Panc1 (cell line): ENCODE measurements at regions not wholly inside any gene's neighbourhood (a gene's known extent, or its start where the extent isn't known, plus 50 kb on each side); places are given as distances from the start of the nearest gene placed in this dataset.
"Not testable (repeated sequence)": the region's sequence is repeated elsewhere in the genome, so short reads cannot be mapped to it uniquely, and the experiment has no call there.

Experiments used
- ATAC-seq: fragments of 200-7000 bp; cut with Tn5 transposase; 2 replicates; pipeline ENCODE4 v1.9.1; 2020; ENCODE audit warnings: mild to moderate bottlenecking, moderate library complexity
- BruUV-seq: library from RNA; stranded (reverse); fragments of 400-500 nt; replicated peaks from 2 replicates; lab custom pipeline; 2021; lab: Mats Ljungman, UMichigan
- CTCF ChIA-PET: fragments of 300-600 bp; sonication (Branson Sonifier 250); formaldehyde crosslinking; loops from one replicate; lab custom pipeline; 2022; ENCODE audit warnings: antibody characterized with exemption; lab: Charles Lee
- POLR2A ChIA-PET: fragments of 300-600 bp; sonication (Branson Sonifier 250); formaldehyde crosslinking; loops from one replicate; lab custom pipeline; 2022; ENCODE audit warnings: antibody characterized with exemption; lab: Charles Lee
- DNase-seq: peaks from one replicate; pipeline ENCODE4 v3.0.0-alpha.2; 2010; ENCODE audit warnings: low read depth, low spot score
- H3K27ac ChIP-seq: 2 replicates; pipeline ENCODE4 v1.5.1; 2011; ENCODE audit warnings: mild to moderate bottlenecking, low read length, inconsistent platforms
- H3K27me3 ChIP-seq: fragments of 200-500 bp; sonication (Bioruptor generic); 2 replicates; pipeline ENCODE4 v1.6.0; 2014; ENCODE audit warnings: low read length, inconsistent platforms; ENCODE audit not compliant: control insufficient read depth, insufficient read depth
- H3K36me3 ChIP-seq: fragments of 200-500 bp; sonication (Bioruptor generic); 2 replicates; pipeline ENCODE4 v1.5.1; 2014; ENCODE audit warnings: inconsistent platforms, mild to moderate bottlenecking, low read length, moderate library complexity; ENCODE audit not compliant: control insufficient read depth, insufficient read depth
- H3K4me1 ChIP-seq: 2 replicates; pipeline ENCODE4 v1.5.1; 2011; ENCODE audit warnings: inconsistent platforms, mild to moderate bottlenecking, low read length, moderate library complexity; ENCODE audit not compliant: control insufficient read depth, insufficient read depth
- H3K4me3 ChIP-seq, 2 experiments: 2 replicates each; pipeline ENCODE4 v1.5.1; 2011 to 2012; ENCODE audit warnings: low read depth in 2 of 2, low read length in 2 of 2, mild to moderate bottlenecking in 2 of 2, inconsistent platforms in 1 of 2, moderate library complexity in 1 of 2
- H3K9me3 ChIP-seq: fragments of 200-500 bp; sonication (Bioruptor generic); 2 replicates; pipeline ENCODE4 v1.5.1; 2014; ENCODE audit warnings: low read depth, mild to moderate bottlenecking, inconsistent platforms, low read length, moderate library complexity; ENCODE audit not compliant: control insufficient read depth, insufficient read depth
- POLR2AphosphoS5 ChIP-seq: IDR thresholded peaks from 2 replicates; pipeline ENCODE4 v1.6.1; 2012; ENCODE audit warnings: mild to moderate bottlenecking, low read depth, low read length, moderate library complexity
- SIN3A ChIP-seq: IDR thresholded peaks from 2 replicates; pipeline ENCODE4 v1.6.1; 2012; ENCODE audit warnings: low read depth, mild to moderate bottlenecking, low read length, moderate library complexity, borderline replicate concordance; ENCODE audit not compliant: insufficient read depth
- TCF7L2 ChIP-seq: IDR thresholded peaks from 2 replicates; pipeline ENCODE4 v1.6.1; 2011; ENCODE audit warnings: mild to moderate bottlenecking, low read depth, low read length, inconsistent platforms
- in situ Hi-C: cut with HindIII; loops from 2 replicates; pipeline ENCODE4 v1.10.0; 2016; ENCODE audit warnings: low sequenced_read_pairs, low pct_unique_long_range_greater_than_20kb
- intact Hi-C: fragments of 100-400 bp; cut with micrococcal nuclease; formaldehyde crosslinking; loops from one replicate; pipeline ENCODE4 v1.10.0; 2022; ENCODE audit not compliant: unreplicated experiment
- TF ChIP-seq, protein P1 (sequence below): fragments of 450-650 bp; IDR thresholded peaks from 2 replicates; pipeline ENCODE4 v1.5.1; 2017; ENCODE audit warnings: mild to moderate bottlenecking
- TF ChIP-seq, protein P2 (sequence below), 2 experiments: IDR thresholded peaks; 2 replicates each; pipeline ENCODE4 v1.6.1; 2011 to 2012; ENCODE audit warnings: low read depth in 2 of 2, control low read depth in 1 of 2, low read length in 1 of 2, mild to moderate bottlenecking in 1 of 2, moderate library complexity in 1 of 2; ENCODE audit not compliant: insufficient read depth in 1 of 2

DNA sequence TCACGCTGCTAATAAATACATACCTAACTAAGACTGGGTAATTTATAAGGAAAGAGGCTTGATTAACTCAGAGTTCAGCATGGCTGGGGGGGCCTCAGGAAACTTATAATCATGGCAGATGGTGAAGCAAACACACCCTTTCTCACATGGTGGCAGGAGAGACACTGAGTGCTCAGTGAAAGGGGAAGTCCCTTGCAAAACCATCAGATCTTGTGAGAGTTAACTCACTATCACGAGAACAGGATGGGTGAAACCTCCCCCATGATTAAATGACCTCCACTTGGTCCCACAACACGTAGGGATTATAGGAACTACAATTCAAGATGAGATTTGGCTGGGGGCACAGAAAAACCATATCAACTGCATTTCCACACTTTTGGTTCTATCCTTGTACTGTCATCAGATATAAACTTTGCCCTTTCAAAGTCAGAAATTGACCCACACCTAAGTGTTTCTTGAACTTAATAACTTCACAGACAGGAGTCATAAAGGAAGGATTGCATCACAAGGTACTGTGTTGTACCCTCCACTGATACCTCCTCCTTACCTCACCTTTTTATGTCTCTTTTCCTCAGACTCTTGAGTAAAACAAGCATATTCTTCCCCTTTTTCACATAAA lies 319.1 kb upstream of the PIK3R1 start:
- Histone ChIP-seq H3K4me3 (no peak overlapping the region), H3K27ac (no peak overlapping the region), H3K27me3 (no peaks in the 10 kb centered on the region), H3K36me3 (no peaks in the 10 kb centered on the region), H3K9me3 (no peaks in the 10 kb centered on the region), H3K4me1 (no peaks in the 10 kb centered on the region)
- DNase-seq: no peak
- ChIA-PET CTCF (no interaction called here), POLR2A (no interaction called here)
- in situ Hi-C loops: no loop called here
- ATAC-seq: no peak
- BruUV-seq: no TSS peak
- TF ChIP-seq, protein P1, sequence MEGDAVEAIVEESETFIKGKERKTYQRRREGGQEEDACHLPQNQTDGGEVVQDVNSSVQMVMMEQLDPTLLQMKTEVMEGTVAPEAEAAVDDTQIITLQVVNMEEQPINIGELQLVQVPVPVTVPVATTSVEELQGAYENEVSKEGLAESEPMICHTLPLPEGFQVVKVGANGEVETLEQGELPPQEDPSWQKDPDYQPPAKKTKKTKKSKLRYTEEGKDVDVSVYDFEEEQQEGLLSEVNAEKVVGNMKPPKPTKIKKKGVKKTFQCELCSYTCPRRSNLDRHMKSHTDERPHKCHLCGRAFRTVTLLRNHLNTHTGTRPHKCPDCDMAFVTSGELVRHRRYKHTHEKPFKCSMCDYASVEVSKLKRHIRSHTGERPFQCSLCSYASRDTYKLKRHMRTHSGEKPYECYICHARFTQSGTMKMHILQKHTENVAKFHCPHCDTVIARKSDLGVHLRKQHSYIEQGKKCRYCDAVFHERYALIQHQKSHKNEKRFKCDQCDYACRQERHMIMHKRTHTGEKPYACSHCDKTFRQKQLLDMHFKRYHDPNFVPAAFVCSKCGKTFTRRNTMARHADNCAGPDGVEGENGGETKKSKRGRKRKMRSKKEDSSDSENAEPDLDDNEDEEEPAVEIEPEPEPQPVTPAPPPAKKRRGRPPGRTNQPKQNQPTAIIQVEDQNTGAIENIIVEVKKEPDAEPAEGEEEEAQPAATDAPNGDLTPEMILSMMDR: no peak
- TF ChIP-seq, protein P2, sequence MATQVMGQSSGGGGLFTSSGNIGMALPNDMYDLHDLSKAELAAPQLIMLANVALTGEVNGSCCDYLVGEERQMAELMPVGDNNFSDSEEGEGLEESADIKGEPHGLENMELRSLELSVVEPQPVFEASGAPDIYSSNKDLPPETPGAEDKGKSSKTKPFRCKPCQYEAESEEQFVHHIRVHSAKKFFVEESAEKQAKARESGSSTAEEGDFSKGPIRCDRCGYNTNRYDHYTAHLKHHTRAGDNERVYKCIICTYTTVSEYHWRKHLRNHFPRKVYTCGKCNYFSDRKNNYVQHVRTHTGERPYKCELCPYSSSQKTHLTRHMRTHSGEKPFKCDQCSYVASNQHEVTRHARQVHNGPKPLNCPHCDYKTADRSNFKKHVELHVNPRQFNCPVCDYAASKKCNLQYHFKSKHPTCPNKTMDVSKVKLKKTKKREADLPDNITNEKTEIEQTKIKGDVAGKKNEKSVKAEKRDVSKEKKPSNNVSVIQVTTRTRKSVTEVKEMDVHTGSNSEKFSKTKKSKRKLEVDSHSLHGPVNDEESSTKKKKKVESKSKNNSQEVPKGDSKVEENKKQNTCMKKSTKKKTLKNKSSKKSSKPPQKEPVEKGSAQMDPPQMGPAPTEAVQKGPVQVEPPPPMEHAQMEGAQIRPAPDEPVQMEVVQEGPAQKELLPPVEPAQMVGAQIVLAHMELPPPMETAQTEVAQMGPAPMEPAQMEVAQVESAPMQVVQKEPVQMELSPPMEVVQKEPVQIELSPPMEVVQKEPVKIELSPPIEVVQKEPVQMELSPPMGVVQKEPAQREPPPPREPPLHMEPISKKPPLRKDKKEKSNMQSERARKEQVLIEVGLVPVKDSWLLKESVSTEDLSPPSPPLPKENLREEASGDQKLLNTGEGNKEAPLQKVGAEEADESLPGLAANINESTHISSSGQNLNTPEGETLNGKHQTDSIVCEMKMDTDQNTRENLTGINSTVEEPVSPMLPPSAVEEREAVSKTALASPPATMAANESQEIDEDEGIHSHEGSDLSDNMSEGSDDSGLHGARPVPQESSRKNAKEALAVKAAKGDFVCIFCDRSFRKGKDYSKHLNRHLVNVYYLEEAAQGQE (IDR thresholded peaks at IDR 0.05; ENCODE audit: insufficient read depth in 1 of 2, low read depth in 2 of 2, low read length in 1 of 2): no peak
- TF ChIP-seq TCF7L2: no peak
- TF ChIP-seq SIN3A: no peak
- TF ChIP-seq POLR2AphosphoS5: no peak
- intact Hi-C loops: no loop called here

DNA sequence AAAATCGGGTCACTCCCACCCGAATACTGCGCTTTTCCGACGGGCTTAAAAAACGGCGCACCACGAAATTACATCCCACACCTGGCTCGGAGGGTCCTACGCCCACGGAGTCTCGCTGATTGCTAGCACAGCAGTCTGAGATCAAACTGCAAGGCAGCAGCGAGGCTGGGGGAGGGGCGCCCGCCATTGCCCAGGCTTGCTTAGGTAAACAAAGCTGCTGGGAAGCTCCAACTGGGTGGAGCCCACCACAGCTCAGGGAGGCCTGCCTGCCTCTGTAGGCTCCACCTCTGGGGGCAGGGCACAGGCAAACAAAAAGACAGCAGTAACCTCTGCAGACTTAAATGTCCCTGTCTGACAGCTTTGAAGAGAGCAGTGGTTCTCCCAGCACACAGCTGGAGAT lies 325.7 kb upstream of the PIK3R1 start:
- POLR2A ChIA-PET, intact Hi-C loops, H3K9me3 ChIP-seq, DNase-seq, ATAC-seq, CTCF ChIA-PET, H3K27ac ChIP-seq, H3K27me3 ChIP-seq, BruUV-seq, in situ Hi-C loops, H3K36me3 ChIP-seq, H3K4me1 ChIP-seq, H3K4me3 ChIP-seq: not testable (repeated sequence)

DNA sequence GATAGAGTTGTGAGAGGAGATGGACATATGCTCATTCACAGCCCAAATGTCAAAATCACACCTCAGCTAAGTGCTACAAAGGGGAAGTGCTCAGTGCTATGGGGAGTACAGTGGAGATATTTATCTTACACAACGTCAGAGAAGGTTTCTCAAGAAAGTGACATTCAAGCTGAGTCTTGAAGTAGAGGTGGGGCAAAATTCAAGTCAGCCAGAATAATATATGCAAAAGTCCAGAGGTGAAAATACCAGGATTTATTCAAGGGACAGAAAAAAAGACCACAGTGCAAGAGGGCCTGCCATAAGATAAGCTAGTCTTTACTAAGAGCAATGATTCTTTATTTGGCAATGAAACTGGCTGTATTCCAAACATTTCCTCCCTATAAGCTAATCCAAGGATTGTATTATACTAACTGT lies 327.8 kb upstream of the PIK3R1 start:
- Histone ChIP-seq H3K36me3 (no peaks in the 10 kb centered on the region), H3K27ac (no peak overlapping the region), H3K9me3 (no peaks in the 10 kb centered on the region), H3K27me3 (no peaks in the 10 kb centered on the region), H3K4me1 (no peaks in the 10 kb centered on the region), H3K4me3 (no peak overlapping the region)
- ChIA-PET CTCF (no interaction called here), POLR2A (no interaction called here)
- intact Hi-C loops: no loop called here
- in situ Hi-C loops: no loop called here
- BruUV-seq: no TSS peak
- no peak for TF ChIP-seq SIN3A
- TF ChIP-seq, protein P1: no peak
- ATAC-seq (no peak), DNase-seq (no peak)
